ENCODE measurements at regions not wholly inside any gene's neighbourhood (a gene's known extent, or its start where the extent isn't known, plus 50 kb on each side); places are given as distances from the start of the nearest gene placed in this dataset.

DNA sequence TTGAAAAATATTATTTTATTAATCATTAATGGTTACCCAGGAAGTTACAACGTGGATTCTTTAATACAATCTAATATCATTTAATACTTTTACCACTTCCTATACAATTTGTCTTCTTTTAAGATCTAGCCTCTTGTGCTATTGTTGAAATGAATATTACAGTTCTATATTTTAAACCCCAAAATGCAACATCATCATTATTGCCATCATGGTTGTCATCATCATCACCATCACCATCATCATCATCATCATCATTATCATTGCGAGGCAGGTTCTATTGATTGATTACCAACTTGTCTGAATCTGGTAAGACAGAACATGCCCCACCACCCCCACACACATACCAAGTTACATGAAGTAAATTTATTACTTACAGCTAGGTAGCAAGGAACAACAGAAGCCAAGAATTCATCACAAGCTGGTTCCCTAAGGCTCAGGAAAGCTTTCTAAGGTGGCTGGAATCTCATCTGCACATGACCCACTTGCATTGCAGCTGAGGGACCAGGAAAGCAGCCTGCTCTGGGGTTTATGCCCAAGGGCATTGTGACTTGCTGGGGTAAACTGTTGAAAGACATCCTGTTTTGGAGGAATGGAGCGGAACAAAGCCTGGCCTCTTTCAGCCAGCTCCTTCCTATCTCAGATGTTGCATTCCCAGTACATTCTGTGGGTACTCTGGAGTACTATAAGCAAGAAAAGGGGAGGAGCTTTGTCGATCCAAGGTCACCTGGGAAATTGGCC lies 418.1 kb downstream of the PRR16 start:
- WGBS, 2 experiments (ENCODE audit: extremely low coverage in 2 of 2, insufficient read length in 1 of 2), result no CpG with 5 or more reads among the region's 4 CpGs
- BruUV-seq (replicated peaks), result no TSS peak
- Histone ChIP-seq H2BK15ac (ENCODE audit: low read depth, low read length) (no peak overlapping the region), H2AK5ac (ENCODE audit: low read depth, low read length) (no peak overlapping the region), H2BK120ac (ENCODE audit: low read depth, low read length) (no peak overlapping the region), H2BK20ac (ENCODE audit: low read depth, low read length) (no peak overlapping the region), H3K56ac (ENCODE audit: extremely low read depth, insufficient read depth, low read length) (no peak overlapping the region), H3K36me3 (ENCODE audit: control insufficient read depth, insufficient read depth, low read length) (no peaks in the 10 kb centered on the region), H3K4ac (ENCODE audit: low read depth, low read length) (no peak overlapping the region), H3K9ac (ENCODE audit: low read depth, low read length) (no peak overlapping the region), H4K20me1 (ENCODE audit: insufficient read depth, low read length) (no peaks in the 10 kb centered on the region), H2AFZ (replicated peaks; ENCODE audit: low read length, poor library complexity) (no peak overlapping the region), H4K8ac (ENCODE audit: low read depth in 2 of 2, low read length in 2 of 2) (no peak overlapping the region), H3K4me1 (ENCODE audit: control insufficient read depth, insufficient read depth, low read length) (no peaks in the 10 kb centered on the region), H2BK5ac (ENCODE audit: low read depth, low read length, poor library complexity, severe bottlenecking) (no peak overlapping the region), H3K27me3 (ENCODE audit: control insufficient read depth, insufficient read depth, low read length) (no peaks in the 10 kb centered on the region), H4K5ac (ENCODE audit: low read depth, low read length) (no peak overlapping the region), H3K79me1 (ENCODE audit: low read depth in 1 of 2, low read length in 2 of 2) (no peaks in the 10 kb centered on the region), H3K27ac (ENCODE audit: insufficient read depth, low read length) (no peak overlapping the region), H3K4me2 (ENCODE audit: low read depth, low read length) (no peak overlapping the region), H3K23ac (ENCODE audit: low read depth, low read length) (no peak overlapping the region), H2AK9ac (replicated peaks; ENCODE audit: low read depth, low read length, poor library complexity) (peak overlapping the region; percentile 37), H3K9me3 (ENCODE audit: control insufficient read depth, insufficient read depth, low read length) (no peaks in the 10 kb centered on the region), H3K9me1 (ENCODE audit: insufficient read depth, low read length) (no peaks in the 10 kb centered on the region), H3K18ac (ENCODE audit: low read depth, low read length) (no peak overlapping the region), H3K14ac (replicated peaks; ENCODE audit: low read depth, low read length) (no peak overlapping the region), H3K4me3 (ENCODE audit: insufficient read depth, low read depth, low read length) (no peak overlapping the region), H4K91ac (ENCODE audit: insufficient read depth, low read depth, low read length) (no peak overlapping the region)
- CTCF ChIA-PET, result no interaction called here
- dilution Hi-C loops (cut with HindIII; ENCODE audit: low sequenced_read_pairs, unreplicated experiment), result no loop called here
- ATAC-seq (ENCODE audit: low read depth), result no peak
- DNase-seq, result no peak
- peak; percentile 83 for TF ChIP-seq MAFK (IDR thresholded peaks at IDR 0.05; ENCODE audit: low read depth, low read length)
- no peak for TF ChIP-seq RFX5 (IDR thresholded peaks at IDR 0.05; ENCODE audit: low read depth, low read length)
- in situ Hi-C loops (cut with MboI; ENCODE audit: low sequenced_read_pairs), result no loop called here
- intact Hi-C loops (cut with micrococcal nuclease), result no loop called here
- POLR2A ChIA-PET (ENCODE audit: unreplicated experiment), result no interaction called here

Data from IMR-90 (cell line).